ENCODE measurements at regions not wholly inside any gene's neighbourhood (a gene's known extent, or its start where the extent isn't known, plus 50 kb on each side); places are given as distances from the start of the nearest gene placed in this dataset.

GRCh38 chr22:49649166-49650068 lies 178.3 kb downstream of the BRD1 start:
- H3K4me1 ChIP-seq (ENCODE audit: control insufficient read depth in 1 of 2, extremely low read depth in 1 of 2, insufficient read depth in 2 of 2, low read length in 2 of 2): peaks cover 0 to 23% of the 10 kb centered on the region in 2 experiments
- DNase-seq (no peak), ATAC-seq (replicated peaks in 1 of 4) (no peak)
- peaks cover 6 to 16% of the 10 kb centered on the region in 2 donors for H3K36me3 ChIP-seq (ENCODE audit: control insufficient read depth in 2 of 2, extremely low read depth in 1 of 2, insufficient read depth in 1 of 2, low read length in 1 of 2)
- peaks cover 21 to 37% (median 25%) of the 10 kb centered on the region in 3 donors for H3K4me1 Mint-ChIP-seq
- no peak overlapping the region for H3K27ac Mint-ChIP-seq
- no peak overlapping the region for H3K27ac ChIP-seq (ENCODE audit: low read length)
- CTCF ChIA-PET: no interaction called here
- H3K9me3 Mint-ChIP-seq: no peaks in the 10 kb centered on the region
- no peak overlapping the region for H3K4me3 Mint-ChIP-seq
- H3K27me3 Mint-ChIP-seq: no peaks in the 10 kb centered on the region
- WGBS (ENCODE audit: insufficient coverage): 95% methylated on average over 23 of the region's 29 CpGs
- POLR2A ChIA-PET: no interaction called here
- H3K27me3 ChIP-seq (replicated peaks in 1 of 2; ENCODE audit: control insufficient read depth in 2 of 2, extremely low read depth in 1 of 2, insufficient read depth in 2 of 2, low read length in 1 of 2): no peaks in the 10 kb centered on the region
- peaks cover 22% of the 10 kb centered on the region for H3K36me3 Mint-ChIP-seq
- H3K9me3 ChIP-seq: no peaks in the 10 kb centered on the region
- H3K4me3 ChIP-seq (ENCODE audit: control insufficient read depth in 1 of 2, extremely low read depth in 1 of 2, low read length in 1 of 2): no peak overlapping the region

GRCh38 chr22:49648053-49648452 lies 179.6 kb downstream of the BRD1 start:
- ATAC-seq (replicated peaks in 1 of 4) (no peak), DNase-seq (no peak)
- Histone ChIP-seq H3K4me3 (ENCODE audit: control insufficient read depth in 1 of 2, extremely low read depth in 1 of 2, low read length in 1 of 2) (no peak overlapping the region), H3K27ac (ENCODE audit: low read length) (no peak overlapping the region), H3K36me3 (ENCODE audit: control insufficient read depth in 2 of 2, extremely low read depth in 1 of 2, insufficient read depth in 1 of 2, low read length in 1 of 2) (peaks cover 6 to 21% of the 10 kb centered on the region in 2 donors), H3K9me3 (no peaks in the 10 kb centered on the region), H3K27me3 (replicated peaks in 1 of 2; ENCODE audit: control insufficient read depth in 2 of 2, extremely low read depth in 1 of 2, insufficient read depth in 2 of 2, low read length in 1 of 2) (no peaks in the 10 kb centered on the region), H3K4me1 (ENCODE audit: control insufficient read depth in 1 of 2, extremely low read depth in 1 of 2, insufficient read depth in 2 of 2, low read length in 2 of 2) (peaks cover 0 to 31% of the 10 kb centered on the region in 2 experiments)
- Mint-ChIP-seq H3K9me3 (no peaks in the 10 kb centered on the region), H3K27ac (no peak overlapping the region), H3K4me3 (no peak overlapping the region), H3K27me3 (no peaks in the 10 kb centered on the region), H3K36me3 (peaks cover 22% of the 10 kb centered on the region), H3K4me1 (peaks cover 17 to 29% (median 23%) of the 10 kb centered on the region in 3 donors)
- CTCF ChIA-PET: interaction anchor here in 1 of 2 donors (0.6 kb wide), 1 partner anchor 19 kb away, joined by 3 read pairs; no protein-coding TSS in a partner anchor
- 96% methylated on average over 16 of the region's 16 CpGs for WGBS (ENCODE audit: insufficient coverage)
- POLR2A ChIA-PET: no interaction called here

- no peaks in the 10 kb centered on the region for H3K27me3 Mint-ChIP-seq
- WGBS (ENCODE audit: insufficient coverage): 100% methylated on average over 1 of the region's 3 CpGs
- POLR2A ChIA-PET: no interaction called here
- peaks cover 6 to 21% of the 10 kb centered on the region in 2 donors for H3K36me3 ChIP-seq (ENCODE audit: control insufficient read depth in 2 of 2, extremely low read depth in 1 of 2, insufficient read depth in 1 of 2, low read length in 1 of 2)
- H3K4me1 Mint-ChIP-seq: peaks cover 17 to 29% (median 23%) of the 10 kb centered on the region in 3 donors
- H3K27ac Mint-ChIP-seq: no peak overlapping the region
- peaks cover 22% of the 10 kb centered on the region for H3K36me3 Mint-ChIP-seq
- ATAC-seq (replicated peaks in 1 of 4): no peak
- no peak overlapping the region for H3K4me3 ChIP-seq (ENCODE audit: control insufficient read depth in 1 of 2, extremely low read depth in 1 of 2, low read length in 1 of 2)
- no peak overlapping the region for H3K4me3 Mint-ChIP-seq
- H3K4me1 ChIP-seq (ENCODE audit: control insufficient read depth in 1 of 2, extremely low read depth in 1 of 2, insufficient read depth in 2 of 2, low read length in 2 of 2): peaks cover 0 to 31% of the 10 kb centered on the region in 2 experiments
- no peaks in the 10 kb centered on the region for H3K27me3 ChIP-seq (replicated peaks in 1 of 2; ENCODE audit: control insufficient read depth in 2 of 2, extremely low read depth in 1 of 2, insufficient read depth in 2 of 2, low read length in 1 of 2)
- CTCF ChIA-PET: no interaction called here
- no peaks in the 10 kb centered on the region for H3K9me3 ChIP-seq
- no peaks in the 10 kb centered on the region for H3K9me3 Mint-ChIP-seq
- H3K27ac ChIP-seq (ENCODE audit: low read length): no peak overlapping the region
- no peak for DNase-seq
Measured at GRCh38 chr22:49647627-49648026, 180.0 kb downstream of the BRD1 start.

- H3K9me3 ChIP-seq: no peaks in the 10 kb centered on the region
- ATAC-seq (replicated peaks in 1 of 4) (no peak), DNase-seq (no peak)
- no peak overlapping the region for H3K27ac ChIP-seq (ENCODE audit: low read length)
- H3K36me3 Mint-ChIP-seq: peaks cover 18% of the 10 kb centered on the region
- H3K4me1 ChIP-seq (ENCODE audit: control insufficient read depth in 1 of 2, extremely low read depth in 1 of 2, insufficient read depth in 2 of 2, low read length in 2 of 2): peaks cover 0 to 35% of the 10 kb centered on the region in 2 experiments
- 83% methylated on average over 1 of the region's 3 CpGs for WGBS (ENCODE audit: insufficient coverage)
- no peak overlapping the region for H3K4me3 Mint-ChIP-seq
- H3K4me3 ChIP-seq (ENCODE audit: control insufficient read depth in 1 of 2, extremely low read depth in 1 of 2, low read length in 1 of 2): no peak overlapping the region
- H3K36me3 ChIP-seq (ENCODE audit: control insufficient read depth in 2 of 2, extremely low read depth in 1 of 2, insufficient read depth in 1 of 2, low read length in 1 of 2): peaks cover 6 to 26% of the 10 kb centered on the region in 2 donors
- H3K27me3 Mint-ChIP-seq: no peaks in the 10 kb centered on the region
- no peak overlapping the region for H3K27ac Mint-ChIP-seq
- POLR2A ChIA-PET: no interaction called here
- H3K27me3 ChIP-seq (replicated peaks in 1 of 2; ENCODE audit: control insufficient read depth in 2 of 2, extremely low read depth in 1 of 2, insufficient read depth in 2 of 2, low read length in 1 of 2): no peaks in the 10 kb centered on the region
- CTCF ChIA-PET: no interaction called here
- H3K4me1 Mint-ChIP-seq: peaks cover 16 to 27% (median 21%) of the 10 kb centered on the region in 3 donors
- H3K9me3 Mint-ChIP-seq: no peaks in the 10 kb centered on the region
Measured at GRCh38 chr22:49646876-49647275, 180.8 kb downstream of the BRD1 start.

- no peaks in the 10 kb centered on the region for H3K9me3 Mint-ChIP-seq
- POLR2A ChIA-PET: no interaction called here
- peaks cover 18 to 27% (median 24%) of the 10 kb centered on the region in 3 donors for H3K4me1 Mint-ChIP-seq
Measured at GRCh38 chr22:49645791-49646550, 181.7 kb downstream of the BRD1 start.

GRCh38 chr22:49645257-49645656 lies 182.4 kb downstream of the BRD1 start:
- Mint-ChIP-seq H3K36me3 (peaks cover 15% of the 10 kb centered on the region), H3K27me3 (no peaks in the 10 kb centered on the region), H3K9me3 (no peaks in the 10 kb centered on the region), H3K4me3 (no peak overlapping the region), H3K27ac (no peak overlapping the region), H3K4me1 (peaks cover 14 to 25% (median 24%) of the 10 kb centered on the region in 3 donors)
- CTCF ChIA-PET: no interaction called here
- no peak for ATAC-seq (replicated peaks in 1 of 4)
- H3K27ac ChIP-seq (ENCODE audit: low read length): no peak overlapping the region
- no peak overlapping the region for H3K4me3 ChIP-seq (ENCODE audit: control insufficient read depth in 1 of 2, extremely low read depth in 1 of 2, low read length in 1 of 2)
- H3K9me3 ChIP-seq: no peaks in the 10 kb centered on the region
- H3K4me1 ChIP-seq (ENCODE audit: control insufficient read depth in 1 of 2, extremely low read depth in 1 of 2, insufficient read depth in 2 of 2, low read length in 2 of 2): peaks cover 0 to 32% of the 10 kb centered on the region in 2 experiments
- H3K36me3 ChIP-seq (ENCODE audit: control insufficient read depth in 2 of 2, extremely low read depth in 1 of 2, insufficient read depth in 1 of 2, low read length in 1 of 2): peaks cover 8 to 25% of the 10 kb centered on the region in 2 donors
- POLR2A ChIA-PET: no interaction called here
- DNase-seq: no peak
- 100% methylated on average over 2 of the region's 3 CpGs for WGBS (ENCODE audit: insufficient coverage)
- H3K27me3 ChIP-seq (replicated peaks in 1 of 2; ENCODE audit: control insufficient read depth in 2 of 2, extremely low read depth in 1 of 2, insufficient read depth in 2 of 2, low read length in 1 of 2): no peaks in the 10 kb centered on the region

More at GRCh38 chr22:49645791-49646550, 181.7 kb downstream of the BRD1 start:
- H3K4me3 Mint-ChIP-seq: no peak overlapping the region
- H3K27me3 ChIP-seq (replicated peaks in 1 of 2; ENCODE audit: control insufficient read depth in 2 of 2, extremely low read depth in 1 of 2, insufficient read depth in 2 of 2, low read length in 1 of 2): no peaks in the 10 kb centered on the region
- CTCF ChIA-PET: no interaction called here
- DNase-seq: no peak
- H3K4me3 ChIP-seq (ENCODE audit: control insufficient read depth in 1 of 2, extremely low read depth in 1 of 2, low read length in 1 of 2): no peak overlapping the region
- WGBS (ENCODE audit: insufficient coverage): 92% methylated on average over 7 of the region's 13 CpGs
- no peak overlapping the region for H3K27ac Mint-ChIP-seq
- ATAC-seq (replicated peaks in 1 of 4): no peak
- no peaks in the 10 kb centered on the region for H3K9me3 ChIP-seq
- H3K27me3 Mint-ChIP-seq: no peaks in the 10 kb centered on the region
- peaks cover 0 to 35% of the 10 kb centered on the region in 2 experiments for H3K4me1 ChIP-seq (ENCODE audit: control insufficient read depth in 1 of 2, extremely low read depth in 1 of 2, insufficient read depth in 2 of 2, low read length in 2 of 2)
- H3K36me3 ChIP-seq (ENCODE audit: control insufficient read depth in 2 of 2, extremely low read depth in 1 of 2, insufficient read depth in 1 of 2, low read length in 1 of 2): peaks cover 6 to 28% of the 10 kb centered on the region in 2 donors
- no peak overlapping the region for H3K27ac ChIP-seq (ENCODE audit: low read length)
- peaks cover 18% of the 10 kb centered on the region for H3K36me3 Mint-ChIP-seq

Data from T-cell (primary cell).